Activated naive CD8-positive, alpha-beta T cell (primary cell): ENCODE measurements at regions not wholly inside any gene's neighbourhood (a gene's known extent, or its start where the extent isn't known, plus 50 kb on each side); places are given as distances from the start of the nearest gene placed in this dataset.

Source experiments
- H3K27ac Mint-ChIP-seq: one replicate; pipeline ENCODE4 v1.8.0; 2021; ENCODE audit warnings: mixed read lengths
- H3K27me3 Mint-ChIP-seq: one replicate; pipeline ENCODE4 v1.8.0; 2021; ENCODE audit warnings: mixed read lengths
- H3K36me3 Mint-ChIP-seq: one replicate; pipeline ENCODE4 v1.8.0; 2021; ENCODE audit warnings: mixed read lengths
- H3K4me1 Mint-ChIP-seq: one replicate; pipeline ENCODE4 v1.8.0; 2021; ENCODE audit warnings: low read depth, mixed read lengths
- H3K4me3 Mint-ChIP-seq: one replicate; pipeline ENCODE4 v1.8.0; 2021; ENCODE audit warnings: mild to moderate bottlenecking, mixed read lengths
- H3K9me3 Mint-ChIP-seq: one replicate; pipeline ENCODE4 v1.8.0; 2021; ENCODE audit warnings: low read depth, mixed read lengths

DNA sequence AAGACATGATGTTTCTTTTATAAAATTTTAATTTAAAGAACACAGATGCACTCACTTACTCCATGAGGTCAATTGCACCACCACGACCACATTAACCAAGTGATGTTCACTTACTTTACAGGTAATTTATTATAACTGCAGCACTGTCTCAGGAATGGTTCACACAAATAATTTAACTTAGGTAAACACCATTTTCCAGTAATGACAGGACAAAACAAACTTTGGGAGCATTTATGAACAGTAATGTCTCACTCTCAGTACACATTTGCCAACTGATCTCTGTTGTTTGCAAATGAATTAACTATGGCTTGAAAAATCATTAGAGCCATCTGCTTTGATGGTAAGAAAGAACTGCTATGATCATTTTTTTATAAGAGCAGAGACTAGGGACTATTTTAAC lies 150.4 kb downstream of the ETV1 start:
- no peaks in the 10 kb centered on the region for H3K9me3 Mint-ChIP-seq
- no peak overlapping the region for H3K27ac Mint-ChIP-seq
- peaks cover 2% of the 10 kb centered on the region for H3K27me3 Mint-ChIP-seq
- H3K4me3 Mint-ChIP-seq = no peak overlapping the region
- peaks cover 2% of the 10 kb centered on the region for H3K36me3 Mint-ChIP-seq
- no peaks in the 10 kb centered on the region for H3K4me1 Mint-ChIP-seq
